LoVo (cell line): ENCODE measurements at regions not wholly inside any gene's neighbourhood (a gene's known extent, or its start where the extent isn't known, plus 50 kb on each side); places are given as distances from the start of the nearest gene placed in this dataset.
"Not testable (repeated sequence)": the region's sequence is repeated elsewhere in the genome, so short reads cannot be mapped to it uniquely, and the experiment has no call there.

Source experiments
- DNase-seq: peaks from one replicate; pipeline ENCODE4 v3.0.0-alpha.2; 2016; ENCODE audit warnings: low spot score

DNA sequence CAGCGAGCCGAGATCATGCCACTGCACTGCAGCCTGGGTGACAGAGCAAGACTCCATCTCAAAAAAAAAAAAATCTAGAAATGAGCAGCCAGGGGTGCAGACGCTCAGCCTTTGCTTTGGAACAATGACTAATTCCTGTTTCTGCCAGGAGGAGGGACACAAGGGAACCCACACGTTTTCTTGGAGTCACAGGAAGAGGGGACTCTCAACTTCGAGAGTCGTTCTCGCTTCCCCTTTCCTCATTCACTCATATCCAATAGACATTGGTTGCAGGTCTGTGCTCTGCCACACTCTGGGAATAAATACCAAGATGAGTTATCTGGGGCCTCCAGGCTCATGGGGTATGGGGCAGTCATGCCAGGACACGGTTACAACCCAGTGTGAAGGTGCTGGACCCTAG, 91.5 kb upstream of the RREB1 start:
- DNase-seq, result no peak

DNA sequence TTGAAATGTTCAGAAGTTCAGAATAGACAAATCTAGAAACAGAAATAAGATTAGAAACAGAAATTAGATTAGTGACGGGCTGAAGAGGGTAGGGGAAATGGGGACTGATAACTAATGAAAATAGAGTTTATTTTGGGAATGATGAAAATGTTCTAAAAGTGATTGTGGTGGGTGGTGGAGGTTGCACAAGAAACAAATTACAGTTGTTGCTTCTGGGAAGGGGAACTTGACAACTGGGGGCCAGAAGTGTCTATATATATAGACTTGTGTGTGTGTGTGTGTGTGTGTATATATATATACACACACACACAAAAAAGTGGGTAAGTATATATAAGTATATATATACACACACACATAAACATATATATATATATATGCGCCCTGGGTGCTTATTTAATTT, 86.5 kb upstream of the RREB1 start:
- DNase-seq, result no peak

DNA sequence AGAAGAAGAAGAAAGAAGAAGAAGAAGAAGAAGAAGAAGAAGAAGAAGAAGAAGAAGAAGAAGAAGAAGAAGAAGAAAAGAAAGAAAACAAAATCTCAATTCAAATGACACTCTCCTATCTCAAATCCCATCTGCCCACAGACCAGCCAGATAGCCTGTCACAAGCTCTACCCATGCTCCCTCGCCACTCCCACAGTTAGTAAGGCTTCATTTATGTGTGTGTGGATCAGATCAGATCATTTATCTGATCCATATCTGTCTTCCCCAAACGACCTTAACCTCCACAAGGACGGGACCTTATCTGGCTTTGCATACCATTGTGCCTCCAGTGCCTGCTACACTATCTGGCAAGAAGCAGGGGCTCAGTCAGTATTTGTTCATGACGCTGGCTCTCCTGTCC, 81.9 kb upstream of the RREB1 start:
- DNase-seq, result no peak

- not testable (repeated sequence) for DNase-seq
Observed at GRCh38 chr6:7028963-7029362, 78.8 kb upstream of the RREB1 start.

DNA sequence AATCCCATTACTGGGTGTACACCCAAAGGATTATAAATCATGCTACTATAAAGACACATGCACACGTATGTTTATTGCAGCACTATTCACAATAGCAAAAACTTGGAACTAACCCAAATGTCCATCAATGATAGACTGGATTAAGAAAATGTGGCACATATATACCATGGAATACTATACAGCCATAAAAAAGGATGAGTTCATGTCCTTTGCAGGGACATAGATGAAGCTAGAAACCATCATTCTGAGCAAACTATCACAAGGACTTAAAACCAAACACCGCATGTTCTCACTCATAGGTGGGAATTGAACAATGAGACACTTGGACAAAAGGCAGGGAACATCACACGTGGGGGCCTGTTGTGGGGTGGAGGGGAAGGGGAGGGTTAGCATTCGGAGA, 76.8 kb upstream of the RREB1 start:
- DNase-seq, result not testable (repeated sequence)

GRCh38 chr6:7033202-7033601, 74.6 kb upstream of the RREB1 start:
- DNase-seq, result no peak

GRCh38 chr6:7034055-7034454, 73.7 kb upstream of the RREB1 start:
- DNase-seq, result no peak

- DNase-seq, result no peak
Observed at GRCh38 chr6:7035837-7036249, 71.9 kb upstream of the RREB1 start.

DNA sequence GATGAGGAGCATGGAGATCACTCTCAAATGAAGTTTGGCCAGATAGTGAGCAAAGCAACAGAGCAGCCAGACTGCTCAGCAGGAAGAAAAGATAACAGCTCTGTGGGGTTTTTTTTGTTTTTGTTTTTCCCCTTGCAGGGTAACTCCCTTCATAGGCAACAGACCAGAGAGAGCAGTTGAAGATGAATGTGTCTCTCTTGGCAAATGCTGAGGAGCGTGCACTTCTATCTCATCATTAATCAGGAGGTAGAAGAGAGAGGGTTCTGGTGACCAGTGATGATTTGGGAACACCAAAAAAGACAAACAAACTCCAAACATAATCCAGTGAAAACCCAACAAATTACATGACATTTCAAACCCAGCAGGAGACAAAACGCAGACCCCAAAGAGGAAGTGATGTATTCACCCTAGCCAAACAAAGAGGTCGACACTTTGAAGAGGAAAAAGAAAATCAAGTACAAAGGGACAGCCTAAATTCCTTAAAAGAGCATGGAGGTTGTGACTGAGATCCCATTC, 66.2 kb upstream of the RREB1 start:
- no peak for DNase-seq

- peak; percentile 32 for DNase-seq
Observed at GRCh38 chr6:7042056-7042653, 65.6 kb upstream of the RREB1 start.

DNA sequence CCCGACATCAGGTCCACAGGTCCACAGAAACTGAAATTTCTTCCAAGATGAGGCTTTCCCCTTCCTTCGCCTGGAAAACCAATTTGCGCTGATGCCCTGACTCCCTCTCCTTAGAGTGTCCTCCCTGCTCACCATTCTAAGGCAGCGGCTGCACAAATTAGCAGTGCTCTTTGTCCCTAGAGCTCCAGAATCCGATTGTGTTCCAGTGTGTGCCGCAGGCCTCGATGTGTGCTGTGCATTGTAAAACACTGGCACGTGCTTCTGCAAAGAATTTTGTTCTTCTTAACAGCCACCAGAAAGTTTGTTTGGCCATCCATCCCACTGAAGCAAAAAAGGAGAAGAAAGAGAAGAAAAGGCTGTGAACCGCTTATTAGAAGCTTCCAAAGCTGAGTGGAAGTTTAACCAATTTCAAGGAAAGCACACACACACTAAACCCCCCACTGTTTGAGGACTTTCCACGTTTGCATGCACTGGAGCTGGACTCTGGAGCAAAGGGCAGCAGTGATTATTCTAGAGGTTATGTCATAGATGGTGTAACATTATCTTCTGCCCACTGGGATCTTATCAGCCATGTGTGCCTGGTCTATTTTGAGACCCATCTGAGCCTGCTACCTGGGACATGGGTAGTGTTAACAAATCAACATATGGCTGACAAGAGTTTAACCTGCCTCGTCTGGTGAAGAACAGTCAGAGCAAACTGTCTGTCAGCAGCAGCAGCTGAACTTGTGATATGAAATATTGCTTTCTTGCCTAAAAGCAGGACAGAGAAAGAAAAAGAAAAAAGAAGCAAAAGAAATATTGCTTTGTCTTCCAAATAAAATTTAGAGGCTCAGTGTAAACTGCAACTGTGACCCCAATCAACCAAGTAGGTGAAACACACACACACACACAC, 64.9 kb upstream of the RREB1 start:
- no peak for DNase-seq

GRCh38 chr6:7045331-7045730, 62.4 kb upstream of the RREB1 start:
- DNase-seq, result no peak

- DNase-seq, result no peak
Observed at GRCh38 chr6:7045746-7046145, 62.0 kb upstream of the RREB1 start.

DNA sequence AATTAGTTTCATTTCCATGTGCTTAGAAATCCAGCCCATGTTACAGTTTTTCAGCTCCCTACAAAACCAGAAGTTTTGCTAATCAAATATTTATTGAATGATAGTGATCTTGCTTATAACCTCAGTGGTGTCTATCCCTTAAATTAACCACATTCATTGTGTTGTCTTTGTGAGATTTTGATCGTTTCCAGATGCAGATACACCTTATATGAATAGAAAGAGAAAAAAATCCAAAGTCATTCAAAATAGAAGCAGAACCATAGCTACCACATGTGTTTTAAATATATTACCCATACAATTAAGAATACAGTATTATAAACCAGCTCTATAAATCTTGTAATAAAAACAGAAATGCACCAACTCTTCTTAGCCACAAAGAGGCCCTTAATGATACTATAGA, 60.6 kb upstream of the RREB1 start:
- DNase-seq, result no peak

- no peak for DNase-seq
Observed at GRCh38 chr6:7047966-7048365, 59.8 kb upstream of the RREB1 start.

DNA sequence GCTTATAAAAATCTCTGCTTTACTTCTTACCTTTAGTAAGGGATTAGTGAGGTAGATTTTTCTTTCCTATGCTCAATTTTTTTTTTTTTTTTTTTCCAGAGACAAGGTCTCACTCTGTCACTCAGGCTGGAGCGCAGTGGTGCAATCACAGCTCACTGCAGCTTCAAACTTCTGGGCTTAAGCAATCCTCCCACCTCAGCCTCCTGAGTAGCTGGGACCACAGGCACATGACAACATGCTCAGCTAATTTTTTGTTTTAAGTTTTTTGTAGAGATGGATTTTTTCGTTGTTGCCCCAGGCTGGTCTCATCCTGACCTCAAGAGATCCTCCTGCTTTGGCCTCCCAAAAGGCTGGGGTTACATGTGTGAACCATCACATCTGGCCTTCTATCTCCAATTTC, 58.9 kb upstream of the RREB1 start:
- DNase-seq, result no peak

DNA sequence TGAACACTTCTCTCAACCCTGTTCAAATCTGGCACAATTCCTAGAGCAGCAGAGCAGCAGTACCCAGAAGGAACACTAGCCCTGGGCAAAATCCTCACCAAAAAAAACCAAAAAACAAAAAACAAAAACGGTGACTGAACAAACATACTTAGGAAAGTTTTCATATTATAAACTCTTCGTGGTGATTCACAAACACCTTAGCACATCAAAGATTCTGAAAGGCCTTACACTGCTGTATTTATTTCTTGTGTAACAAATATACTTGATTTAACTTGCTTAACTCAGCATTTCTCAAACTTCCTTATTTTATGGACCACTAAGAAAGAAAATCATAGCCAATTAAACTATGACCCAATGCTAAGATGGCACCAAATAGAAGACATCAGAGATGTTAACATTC, 57.8 kb upstream of the RREB1 start:
- DNase-seq, result no peak

DNA sequence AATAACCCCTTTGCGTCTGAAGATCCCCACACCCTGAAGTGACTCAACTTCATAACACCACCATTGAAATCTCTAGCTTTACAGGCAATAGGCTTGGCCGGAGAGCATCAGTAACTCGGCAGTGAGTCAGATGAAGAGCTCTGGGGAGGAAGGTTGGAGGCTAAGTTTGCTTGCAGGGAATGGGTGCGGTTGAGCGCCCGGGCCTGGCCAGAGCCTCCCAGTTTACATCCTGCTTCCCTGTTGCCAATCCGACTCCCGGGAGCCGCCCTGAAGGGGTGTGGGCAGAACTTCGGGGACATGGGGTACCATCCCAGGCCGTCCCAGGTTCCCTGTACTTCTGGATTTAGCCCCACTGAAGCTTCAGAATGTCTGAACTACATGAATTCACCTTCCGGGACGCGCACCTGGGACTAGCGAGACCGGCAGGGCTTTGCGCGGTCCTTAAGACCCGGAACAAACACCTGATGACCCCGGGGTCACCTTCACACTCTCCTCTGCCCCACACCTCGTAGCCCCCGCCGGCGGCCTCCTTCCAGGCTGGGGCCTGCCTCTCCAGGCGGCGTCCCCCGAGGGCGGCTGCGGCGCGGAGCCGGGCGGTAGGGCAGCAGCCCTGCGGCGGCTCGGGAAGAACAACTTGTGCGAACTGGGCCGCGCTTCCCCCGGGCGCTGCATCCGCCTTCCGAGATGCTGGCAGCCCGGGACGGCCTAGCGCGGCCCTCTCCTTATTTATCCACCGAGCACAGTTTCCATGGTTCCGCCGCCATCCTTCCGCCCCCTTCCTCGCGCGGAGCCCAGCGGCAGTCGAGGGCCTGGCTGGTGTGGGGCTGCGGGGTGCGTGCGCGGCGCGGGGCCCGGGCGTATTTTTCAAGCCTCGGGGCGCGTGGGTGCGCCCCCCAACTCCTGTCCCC, 56.6 kb upstream of the RREB1 start:
- DNase-seq, result peak; percentile 94

DNA sequence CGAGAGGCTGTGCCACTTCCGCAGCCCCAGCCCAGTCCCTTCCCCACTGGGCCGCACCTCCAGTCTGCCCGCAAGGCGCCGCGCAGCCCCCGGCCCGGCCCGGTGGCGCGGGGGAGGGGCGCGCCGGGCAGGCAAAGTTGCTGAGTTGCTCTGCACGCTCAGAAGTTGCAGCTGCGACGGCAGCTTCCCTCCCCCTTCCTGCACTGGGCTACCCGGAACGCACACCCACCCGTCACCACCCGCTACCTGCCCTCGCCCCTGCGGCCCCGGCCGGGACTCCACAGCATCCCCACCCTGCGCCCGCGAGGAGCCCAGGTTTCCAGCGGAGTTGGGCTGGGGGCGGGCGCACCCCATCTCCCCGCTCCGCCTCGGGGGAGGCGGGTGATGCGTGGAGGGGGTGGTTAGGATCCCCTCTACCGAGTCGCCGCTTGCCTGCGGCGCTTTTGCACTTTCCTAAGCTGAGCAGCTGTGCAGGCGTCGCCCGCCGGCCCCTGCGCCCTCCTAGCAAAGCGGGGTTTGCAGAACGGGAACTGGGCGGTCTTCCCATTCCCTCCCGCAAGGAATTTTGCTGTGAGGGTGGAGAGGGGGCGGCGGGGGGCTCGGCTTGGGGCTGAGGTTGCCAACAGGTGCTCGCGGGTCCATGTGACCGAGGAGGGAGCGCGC, 55.9 kb upstream of the RREB1 start:
- no peak for DNase-seq

GRCh38 chr6:7052443-7053011, 55.2 kb upstream of the RREB1 start:
- no peak for DNase-seq

- no peak for DNase-seq
Observed at GRCh38 chr6:7053125-7053774, 54.5 kb upstream of the RREB1 start.
